CD14-positive monocyte (primary cell): ENCODE measurements at regions not wholly inside any gene's neighbourhood (a gene's known extent, or its start where the extent isn't known, plus 50 kb on each side); places are given as distances from the start of the nearest gene placed in this dataset.

ENCODE experiments used
- DNase-seq, 3 donors: peaks; one replicate each; pipeline ENCODE4 v3.0.0-alpha.2; 2011 to 2022
- H2AFZ ChIP-seq: 2 replicates; pipeline ENCODE4 v1.6.0; 2012; ENCODE audit warnings: mild to moderate bottlenecking, low read depth, low read length, inconsistent platforms; ENCODE audit not compliant: insufficient read depth, poor library complexity, severe bottlenecking
- H3K27ac ChIP-seq, 2 donors: 1 replicate in 1 of 2; 2 replicates in 1 of 2; pipeline ENCODE4 v1.5.1; 2012 to 2013; ENCODE audit warnings: low read length in 2 of 2, control low read depth in 1 of 2, inconsistent platforms in 1 of 2, low read depth in 1 of 2, mild to moderate bottlenecking in 1 of 2
- H3K27me3 ChIP-seq, 2 donors: one replicate each; pipeline versions ENCODE4 v1.6.0 to v1.6.1; 2011 to 2013; ENCODE audit warnings: low read length in 2 of 2; ENCODE audit not compliant: control insufficient read depth in 2 of 2, insufficient read depth in 2 of 2
- H3K36me3 ChIP-seq, 2 donors: replicated peaks in 1 of 2; 1 replicate in 1 of 2; 2 replicates in 1 of 2; pipeline versions ENCODE4 v1.5.1 to v1.6.1; 2012 to 2013; ENCODE audit warnings: low read length in 2 of 2, control low read depth in 1 of 2, inconsistent platforms in 1 of 2, mild to moderate bottlenecking in 1 of 2; ENCODE audit not compliant: insufficient read depth in 2 of 2, control insufficient read depth in 1 of 2
- H3K4me1 ChIP-seq, 2 donors: 1 replicate in 1 of 2; 2 replicates in 1 of 2; pipeline versions ENCODE4 v1.5.1 to v1.6.1; 2012 to 2013; ENCODE audit warnings: low read length in 2 of 2, control low read depth in 1 of 2, inconsistent platforms in 1 of 2, mild to moderate bottlenecking in 1 of 2, moderate library complexity in 1 of 2; ENCODE audit not compliant: insufficient read depth in 2 of 2, control insufficient read depth in 1 of 2
- H3K4me2 ChIP-seq: replicated peaks from 2 replicates; pipeline ENCODE3; 2012; ENCODE audit warnings: low read length, moderate library complexity, mild to moderate bottlenecking; ENCODE audit not compliant: poor library complexity, severe bottlenecking; ENCODE audit errors: extremely low read depth
- H3K4me3 ChIP-seq, 3 experiments: fragments of 200-600 bp in 1 of 3; sonication (generic) in 1 of 3; replicated peaks in 1 of 3; 1 replicate in 2 of 3; 2 replicates in 1 of 3; pipeline ENCODE4 v1.5.1; 2011 to 2013; ENCODE audit warnings: low read length in 3 of 3, mild to moderate bottlenecking in 3 of 3, control low read depth in 2 of 3, low read depth in 2 of 3, inconsistent platforms in 1 of 3, moderate library complexity in 1 of 3
- H3K79me2 ChIP-seq: 2 replicates; pipeline ENCODE4 v1.6.0; 2012; ENCODE audit warnings: mild to moderate bottlenecking, control low read depth, inconsistent platforms, low read length, moderate library complexity; ENCODE audit not compliant: insufficient read depth
- H3K9ac ChIP-seq: 2 replicates; pipeline ENCODE4 v1.6.0; 2017; ENCODE audit warnings: low read length, mild to moderate bottlenecking; ENCODE audit not compliant: insufficient read depth, poor library complexity, severe bottlenecking
- H3K9me3 ChIP-seq, 2 donors: replicated peaks in 1 of 2; 1 replicate in 1 of 2; 2 replicates in 1 of 2; pipeline versions ENCODE4 v1.5.1 to v1.6.1; 2012 to 2013; ENCODE audit warnings: low read length in 2 of 2, control low read depth in 1 of 2; ENCODE audit not compliant: control insufficient read depth in 1 of 2, insufficient read depth in 1 of 2
- H4K20me1 ChIP-seq: 2 replicates; pipeline ENCODE4 v1.6.0; 2012; ENCODE audit warnings: mild to moderate bottlenecking, low read length, control low read depth, moderate library complexity; ENCODE audit not compliant: insufficient read depth
- H3K27ac Mint-ChIP-seq, 7 donors: one replicate each; pipeline ENCODE4 v1.8.0; 2020; ENCODE audit warnings: mild to moderate bottlenecking in 7 of 7, mixed read lengths in 7 of 7, moderate library complexity in 6 of 7, inconsistent platforms in 2 of 7
- H3K27me3 Mint-ChIP-seq, 3 donors: one replicate each; pipeline ENCODE4 v1.8.0; 2021 to 2022; ENCODE audit warnings: low read depth in 3 of 3, mild to moderate bottlenecking in 3 of 3, mixed read lengths in 3 of 3, moderate library complexity in 3 of 3, inconsistent platforms in 1 of 3
- H3K36me3 Mint-ChIP-seq, 2 donors: one replicate each; pipeline ENCODE4 v1.8.0; 2020; ENCODE audit warnings: mixed read lengths in 2 of 2, inconsistent platforms in 1 of 2, mild to moderate bottlenecking in 1 of 2
- H3K4me1 Mint-ChIP-seq: one replicate; pipeline ENCODE4 v1.8.0; 2020; ENCODE audit warnings: mild to moderate bottlenecking, mixed read lengths
- H3K4me3 Mint-ChIP-seq, 2 donors: one replicate each; pipeline ENCODE4 v1.8.0; 2020; ENCODE audit warnings: mild to moderate bottlenecking in 2 of 2, mixed read lengths in 2 of 2, moderate library complexity in 1 of 2
- H3K9me3 Mint-ChIP-seq, 7 donors: one replicate each; pipeline ENCODE4 v1.8.0; 2020 to 2022; ENCODE audit warnings: mixed read lengths in 7 of 7, mild to moderate bottlenecking in 6 of 7, moderate library complexity in 6 of 7, inconsistent platforms in 2 of 7
- WGBS: methylation state at CpG from one replicate; pipeline ENCODE4 v1.1.5; 2013; ENCODE audit warnings: missing lambda C conversion rate; ENCODE audit not compliant: insufficient coverage; 5-methylcytosine and 5-hydroxymethylcytosine counted together
- intact Hi-C, 2 donors: fragments of 100-400 bp; cut with micrococcal nuclease; formaldehyde crosslinking; loops; one replicate each; pipeline versions ENCODE4 v1.15.0 to v1.15.1; 2023
- TF ChIP-seq, protein P1 (sequence below): fragments of 200-600 bp; IDR thresholded peaks from one replicate; pipeline ENCODE4 v1.8.0; 2022; ENCODE audit warnings: antibody characterized with exemption, mild to moderate bottlenecking

DNA sequence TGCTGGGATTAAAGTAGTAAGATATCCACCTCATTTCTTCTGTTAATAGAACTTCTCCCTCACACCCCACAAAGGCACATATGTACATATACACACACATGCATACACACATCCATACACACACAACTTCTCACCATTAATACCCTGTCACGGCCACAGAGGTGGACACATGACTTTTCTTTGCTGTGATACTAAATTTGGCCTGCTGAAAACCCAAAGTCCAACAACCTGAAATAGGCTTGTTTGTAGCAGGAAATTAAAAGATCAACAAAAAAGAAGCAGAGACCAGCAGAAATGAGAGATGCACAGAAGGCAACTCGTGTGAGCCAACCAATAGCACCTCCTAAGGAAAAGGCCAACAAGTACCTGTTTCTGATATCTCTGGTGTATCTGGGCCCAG lies 128.7 kb upstream of the PCGF5 start:
- no peak overlapping the region for H3K27ac Mint-ChIP-seq

DNA sequence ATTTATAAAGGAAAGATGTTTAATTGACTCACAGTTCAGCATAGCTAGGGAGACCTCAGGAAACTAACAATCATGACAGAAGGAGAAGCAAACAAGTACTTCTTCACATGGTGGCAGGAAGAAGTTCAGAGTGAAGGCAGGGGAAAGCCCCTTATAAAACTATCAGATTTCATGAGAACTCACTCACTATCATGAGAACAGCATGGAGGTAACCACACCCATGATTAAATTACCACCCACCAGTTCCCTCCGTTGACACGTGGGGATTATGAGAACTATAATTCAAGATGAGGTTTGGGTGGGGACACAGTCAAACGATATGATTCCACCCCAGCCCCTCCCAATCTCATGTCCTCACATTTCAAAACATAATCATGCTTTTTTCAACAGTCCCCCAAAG lies 124.2 kb upstream of the PCGF5 start:
- Mint-ChIP-seq H3K27me3 (peaks cover 0 to 1% (median 0%) of the 10 kb centered on the region in 3 donors), H3K27ac (no peak overlapping the region)

More for the DNA sequence above, 128.7 kb upstream of the PCGF5 start:
- DNase-seq, result no peak
- 100% methylated on average over 1 of the region's 2 CpGs for WGBS
- H3K36me3 ChIP-seq, result no peaks in the 10 kb centered on the region
- TF ChIP-seq, protein P1, sequence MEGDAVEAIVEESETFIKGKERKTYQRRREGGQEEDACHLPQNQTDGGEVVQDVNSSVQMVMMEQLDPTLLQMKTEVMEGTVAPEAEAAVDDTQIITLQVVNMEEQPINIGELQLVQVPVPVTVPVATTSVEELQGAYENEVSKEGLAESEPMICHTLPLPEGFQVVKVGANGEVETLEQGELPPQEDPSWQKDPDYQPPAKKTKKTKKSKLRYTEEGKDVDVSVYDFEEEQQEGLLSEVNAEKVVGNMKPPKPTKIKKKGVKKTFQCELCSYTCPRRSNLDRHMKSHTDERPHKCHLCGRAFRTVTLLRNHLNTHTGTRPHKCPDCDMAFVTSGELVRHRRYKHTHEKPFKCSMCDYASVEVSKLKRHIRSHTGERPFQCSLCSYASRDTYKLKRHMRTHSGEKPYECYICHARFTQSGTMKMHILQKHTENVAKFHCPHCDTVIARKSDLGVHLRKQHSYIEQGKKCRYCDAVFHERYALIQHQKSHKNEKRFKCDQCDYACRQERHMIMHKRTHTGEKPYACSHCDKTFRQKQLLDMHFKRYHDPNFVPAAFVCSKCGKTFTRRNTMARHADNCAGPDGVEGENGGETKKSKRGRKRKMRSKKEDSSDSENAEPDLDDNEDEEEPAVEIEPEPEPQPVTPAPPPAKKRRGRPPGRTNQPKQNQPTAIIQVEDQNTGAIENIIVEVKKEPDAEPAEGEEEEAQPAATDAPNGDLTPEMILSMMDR, result no peak
- no peaks in the 10 kb centered on the region for H3K27me3 ChIP-seq
- no peaks in the 10 kb centered on the region for H4K20me1 ChIP-seq
- no peaks in the 10 kb centered on the region for H3K79me2 ChIP-seq
- Mint-ChIP-seq H3K9me3 (peaks cover 6 to 18% (median 11%) of the 10 kb centered on the region in 7 donors), H3K4me1 (no peaks in the 10 kb centered on the region), H3K27me3 (no peaks in the 10 kb centered on the region), H3K4me3 (no peak overlapping the region), H3K36me3 (no peaks in the 10 kb centered on the region)
- no peaks in the 10 kb centered on the region for H3K4me1 ChIP-seq
- H3K27ac ChIP-seq, result no peak overlapping the region
- no peak overlapping the region for H3K9ac ChIP-seq
- no peak overlapping the region for H3K4me3 ChIP-seq
- peaks cover 7 to 13% of the 10 kb centered on the region in 2 donors for H3K9me3 ChIP-seq
- no peak overlapping the region for H3K4me2 ChIP-seq
- intact Hi-C loops, result no loop called here
- no peak overlapping the region for H2AFZ ChIP-seq

More for the DNA sequence above, 124.2 kb upstream of the PCGF5 start:
- H3K4me1 Mint-ChIP-seq, result no peaks in the 10 kb centered on the region
- no peak overlapping the region for H3K4me3 ChIP-seq
- H2AFZ ChIP-seq, result no peak overlapping the region
- H3K4me2 ChIP-seq, result no peak overlapping the region
- WGBS, result 80% methylated on average over 1 of the region's 3 CpGs
- intact Hi-C loops, result no loop called here
- no peaks in the 10 kb centered on the region for H3K79me2 ChIP-seq
- H3K27me3 ChIP-seq, result no peaks in the 10 kb centered on the region
- H3K36me3 ChIP-seq, result no peaks in the 10 kb centered on the region
- no peaks in the 10 kb centered on the region for H3K36me3 Mint-ChIP-seq
- DNase-seq, result no peak
- no peak overlapping the region for H3K4me3 Mint-ChIP-seq
- peaks cover 27 to 36% of the 10 kb centered on the region in 2 donors for H3K9me3 ChIP-seq
- peaks cover 23 to 36% (median 26%) of the 10 kb centered on the region in 7 donors for H3K9me3 Mint-ChIP-seq
- H4K20me1 ChIP-seq, result no peaks in the 10 kb centered on the region
- H3K27ac ChIP-seq, result no peak overlapping the region
- TF ChIP-seq, protein P1, result no peak
- H3K9ac ChIP-seq, result no peak overlapping the region
- no peaks in the 10 kb centered on the region for H3K4me1 ChIP-seq
